ENCODE measurements at regions not wholly inside any gene's neighbourhood (a gene's known extent, or its start where the extent isn't known, plus 50 kb on each side); places are given as distances from the start of the nearest gene placed in this dataset.

DNA sequence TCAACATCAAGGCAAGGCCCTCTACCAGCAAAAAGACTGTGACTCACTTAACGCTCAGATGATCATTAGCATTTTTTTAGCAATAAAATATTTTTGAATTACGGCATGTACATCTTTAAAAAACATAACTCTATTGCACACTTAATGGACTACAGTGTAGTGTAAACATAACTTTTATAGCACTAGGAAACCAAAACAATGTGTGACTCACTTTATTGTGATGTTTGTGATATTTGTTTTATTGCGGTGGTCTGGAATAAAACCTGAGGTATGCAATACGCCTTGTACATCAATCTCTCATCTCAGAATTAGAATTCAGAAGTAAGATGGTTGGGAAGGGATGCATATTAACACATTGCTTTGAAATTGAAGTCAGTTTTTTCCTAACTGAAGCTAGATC lies 106.9 kb upstream of the PTCH1 start:
- no peak for DNase-seq (ENCODE audit: low read depth in 2 of 2)

DNA sequence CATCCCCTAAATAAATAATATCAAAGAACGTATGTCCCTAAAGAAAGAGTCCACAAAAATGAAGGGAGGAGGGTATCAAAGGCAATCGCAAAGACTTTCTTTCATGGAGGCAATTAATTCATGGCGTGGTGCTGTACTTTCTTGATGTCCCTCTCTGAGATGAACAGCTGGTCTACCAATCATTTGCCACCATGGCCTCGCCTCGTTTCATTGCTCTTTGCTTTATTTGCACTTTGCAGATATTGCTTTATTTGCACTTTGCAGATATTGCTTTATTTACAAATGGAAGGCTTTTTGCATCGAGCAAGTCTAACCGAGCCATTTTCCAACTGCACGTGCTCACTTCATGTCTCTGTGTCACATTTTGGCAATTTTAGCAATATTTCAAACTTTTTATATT lies 104.0 kb upstream of the PTCH1 start:
- DNase-seq (ENCODE audit: low read depth in 2 of 2) = no peak

DNA sequence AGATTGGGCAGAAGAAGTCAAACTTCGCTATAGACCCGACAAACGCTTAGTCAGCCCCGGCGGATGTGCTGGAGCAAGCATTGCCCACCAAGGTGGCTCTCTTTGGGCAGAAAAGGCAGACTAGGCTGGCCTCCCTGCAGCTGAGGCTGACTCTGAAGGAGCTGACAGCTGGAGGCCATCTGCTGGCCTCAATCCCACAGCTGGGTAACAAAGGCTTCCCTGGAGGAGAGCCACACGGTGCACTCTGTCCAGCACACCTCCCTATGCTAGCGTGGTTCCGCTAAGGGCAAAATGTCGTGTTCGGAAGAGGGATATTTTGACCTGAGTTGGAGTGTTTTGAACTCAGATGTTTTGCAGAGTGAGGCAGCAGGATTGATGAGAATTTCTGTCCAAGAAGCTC lies 103.5 kb upstream of the PTCH1 start:
- no peak for DNase-seq (ENCODE audit: low read depth in 2 of 2)

DNA sequence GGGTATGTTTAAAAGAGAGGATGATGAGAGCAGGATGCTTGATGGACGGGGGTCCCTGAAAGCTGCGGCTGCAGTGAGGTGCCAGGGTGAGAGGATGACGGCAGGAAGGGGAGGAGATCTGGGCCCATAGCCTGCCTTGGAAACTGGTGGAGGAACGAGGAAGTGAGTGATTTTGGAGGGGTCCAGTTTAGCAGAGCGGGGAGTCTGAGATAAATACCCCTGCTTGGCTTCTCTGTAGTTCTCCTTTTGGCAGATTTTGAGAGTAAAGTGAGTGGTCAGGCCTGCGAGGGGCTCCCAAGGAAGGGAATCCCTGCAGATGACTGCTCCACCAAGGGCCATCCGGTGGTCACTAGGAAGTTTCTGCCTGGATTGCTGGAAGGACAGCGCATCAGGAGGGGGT lies 98.5 kb upstream of the PTCH1 start:
- no peak for DNase-seq (ENCODE audit: low read depth in 2 of 2)

DNA sequence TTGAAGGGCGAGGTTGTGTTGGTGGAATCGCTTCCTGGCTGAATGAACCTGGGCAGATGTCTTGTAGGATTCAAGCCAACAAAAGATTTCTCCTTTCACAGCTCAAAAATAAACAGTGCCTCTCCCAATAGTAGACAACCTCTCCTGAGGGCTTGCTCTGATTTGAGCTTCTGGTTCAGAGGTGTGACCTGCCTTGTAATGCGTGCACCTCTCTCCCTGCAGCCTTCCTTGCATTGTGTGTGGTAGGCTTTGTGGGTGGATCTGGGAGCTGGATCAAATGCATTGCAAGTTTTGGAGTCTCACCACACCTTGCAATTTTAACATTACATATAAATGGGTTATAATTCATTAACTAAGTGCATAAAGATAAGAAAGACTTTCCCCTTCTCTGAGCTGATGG lies 96.9 kb upstream of the PTCH1 start:
- DNase-seq (ENCODE audit: low read depth in 2 of 2) = no peak

DNA sequence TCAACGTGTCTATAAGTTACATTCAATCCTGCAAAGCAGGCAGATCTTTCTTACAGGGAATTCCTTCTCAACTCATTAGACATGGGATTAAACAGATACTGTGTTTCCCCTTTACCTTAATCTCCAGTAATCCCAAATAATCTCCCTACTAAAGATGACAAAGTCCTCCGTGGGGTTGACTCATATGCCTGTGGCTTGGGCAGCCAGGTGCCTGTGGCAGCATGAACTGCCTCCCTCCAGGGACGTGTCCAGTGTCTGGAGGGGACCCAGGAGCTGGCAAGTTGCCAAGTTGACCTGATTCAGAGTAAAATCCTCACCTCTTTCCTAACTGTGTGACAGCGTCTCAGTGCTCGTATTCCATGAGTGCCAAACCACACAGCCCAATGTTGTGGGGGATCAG lies 94.6 kb upstream of the PTCH1 start:
- DNase-seq (ENCODE audit: low read depth in 2 of 2) = no peak

DNA sequence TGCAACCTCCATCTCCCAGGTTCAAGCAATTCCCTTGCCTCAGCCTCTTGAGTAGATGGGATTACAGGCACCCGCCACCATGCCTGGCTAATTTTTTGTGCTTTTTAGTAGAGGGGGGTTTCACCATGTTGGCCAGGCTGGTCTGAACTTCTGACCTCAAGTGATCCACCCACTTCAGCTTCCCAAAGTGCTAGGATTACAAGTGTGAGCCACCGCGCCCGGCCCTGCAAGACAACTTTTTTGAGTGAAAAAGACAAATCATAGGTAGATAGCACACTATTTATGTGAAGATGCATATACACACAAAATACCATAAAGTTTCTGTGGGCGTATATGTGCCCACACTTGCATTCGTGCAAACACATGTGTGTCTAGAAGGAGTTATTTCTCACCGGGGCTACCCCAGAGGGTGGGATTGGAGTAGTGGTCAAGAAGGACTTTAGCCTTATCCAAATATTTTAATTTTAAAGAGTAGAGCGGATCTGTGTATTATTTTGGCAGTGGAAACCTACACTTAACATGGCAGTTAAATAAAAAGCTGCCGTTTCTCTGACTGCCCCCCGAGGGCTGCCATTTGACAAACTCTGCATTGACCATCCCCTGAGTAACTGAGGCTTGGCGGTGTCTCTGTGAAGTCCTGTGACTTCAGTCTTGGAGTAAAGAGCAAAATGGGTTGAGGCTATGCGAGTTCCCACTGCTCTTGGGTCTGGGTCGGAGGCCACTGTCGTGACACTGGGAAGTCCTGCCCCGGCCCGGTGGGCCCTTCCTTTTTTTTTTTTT lies 93.4 kb upstream of the PTCH1 start:
- no peak for DNase-seq (ENCODE audit: low read depth in 2 of 2)

DNA sequence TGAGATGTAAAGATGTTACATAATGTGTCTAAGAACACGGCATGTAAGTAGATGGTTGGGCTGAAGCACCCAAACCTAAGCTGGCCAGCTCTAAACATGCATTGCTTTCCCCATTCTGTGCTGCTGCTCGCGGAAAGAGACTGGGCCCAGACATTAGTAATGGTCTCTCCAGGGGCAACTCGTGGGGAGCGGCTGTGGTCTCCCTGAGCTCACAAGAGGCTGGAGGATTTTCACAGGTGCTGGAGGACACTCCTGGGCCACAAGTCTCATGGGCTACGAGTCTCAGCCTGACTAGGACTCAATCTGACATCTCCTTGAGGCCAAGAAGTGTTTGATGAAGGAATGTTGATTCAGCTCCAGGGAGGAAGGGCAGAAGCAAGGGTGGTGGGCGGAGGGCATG lies 92.7 kb upstream of the PTCH1 start:
- DNase-seq (ENCODE audit: low read depth in 2 of 2) = no peak

DNA sequence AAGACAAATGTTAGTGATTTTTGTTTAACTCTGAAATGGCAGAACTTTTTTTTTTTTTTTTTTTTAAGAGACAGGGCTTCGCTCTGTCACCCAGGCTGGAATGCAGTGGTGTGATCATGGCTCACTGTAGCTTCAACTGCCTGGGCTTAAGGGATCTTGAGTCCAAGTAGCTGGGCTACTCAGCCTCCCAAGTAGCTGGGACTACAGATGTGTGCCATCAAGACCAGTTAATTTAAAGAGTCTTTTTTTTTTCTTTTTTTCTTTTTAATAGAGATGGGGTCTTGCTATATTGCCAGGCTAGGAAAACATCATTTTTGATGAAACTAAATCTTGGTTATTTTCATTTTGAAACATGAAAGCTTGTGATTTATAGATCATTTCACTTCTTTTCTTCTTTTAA lies 91.6 kb upstream of the PTCH1 start:
- DNase-seq (ENCODE audit: low read depth in 2 of 2) = no peak

DNA sequence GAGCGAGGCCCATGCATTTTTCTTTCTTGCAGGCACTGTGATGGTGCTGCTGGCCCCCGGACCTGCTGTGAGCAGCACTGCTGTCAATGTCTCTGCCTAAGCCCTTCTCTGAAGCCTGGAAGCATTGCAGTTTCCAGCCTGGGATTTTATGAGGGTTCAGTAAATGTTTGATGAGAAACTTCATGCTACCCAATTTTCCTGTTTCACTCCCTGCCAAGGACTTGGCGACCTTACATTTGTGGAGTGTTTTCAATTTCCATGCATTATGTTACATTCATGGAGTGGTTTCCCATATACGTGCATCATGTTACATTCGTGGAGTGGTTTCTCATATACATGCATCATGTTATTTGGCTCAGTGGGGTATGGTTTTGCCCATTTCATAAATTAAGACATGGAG lies 90.7 kb upstream of the PTCH1 start:
- no peak for DNase-seq (ENCODE audit: low read depth in 2 of 2)

DNA sequence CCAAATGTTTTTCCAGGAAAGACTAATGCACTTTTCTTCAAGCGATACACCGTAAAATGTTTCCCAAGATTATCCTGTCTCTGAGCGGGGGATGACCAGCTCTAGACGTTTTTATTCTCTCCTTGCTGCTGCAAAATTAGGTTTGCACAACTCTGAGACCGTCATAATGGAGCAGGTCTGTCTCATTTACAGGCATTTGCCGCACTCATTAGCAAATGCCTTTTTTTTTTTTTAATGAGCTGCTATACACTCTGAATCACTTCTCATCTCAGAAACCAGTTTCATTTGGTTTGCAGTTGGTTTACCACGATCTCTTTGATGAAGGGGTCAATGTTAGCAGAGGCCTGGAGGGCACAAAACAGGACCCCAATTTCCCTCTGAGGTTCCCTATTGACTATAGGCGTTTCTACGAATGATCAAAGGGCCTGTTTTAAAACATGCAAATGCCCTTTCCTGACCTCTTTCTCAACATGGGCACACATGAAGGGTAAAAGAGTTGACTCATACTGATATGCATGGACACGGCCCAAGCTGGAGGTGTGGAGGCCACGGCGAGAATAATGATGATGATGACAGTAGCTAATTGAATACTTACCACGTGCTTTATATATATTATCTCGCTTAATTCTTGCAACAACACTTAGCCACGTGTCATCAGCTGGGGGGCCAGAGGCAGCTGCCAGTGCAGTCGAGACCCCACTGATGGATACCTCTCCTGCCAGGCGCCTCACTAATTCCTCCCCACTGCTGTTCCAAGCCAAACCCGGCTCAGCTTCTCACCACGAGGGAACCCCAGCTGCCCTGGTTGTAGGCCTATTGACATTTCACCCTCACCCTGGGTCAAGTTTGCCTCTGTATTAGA lies 89.9 kb upstream of the PTCH1 start:
- no peak for DNase-seq (ENCODE audit: low read depth in 2 of 2)

DNA sequence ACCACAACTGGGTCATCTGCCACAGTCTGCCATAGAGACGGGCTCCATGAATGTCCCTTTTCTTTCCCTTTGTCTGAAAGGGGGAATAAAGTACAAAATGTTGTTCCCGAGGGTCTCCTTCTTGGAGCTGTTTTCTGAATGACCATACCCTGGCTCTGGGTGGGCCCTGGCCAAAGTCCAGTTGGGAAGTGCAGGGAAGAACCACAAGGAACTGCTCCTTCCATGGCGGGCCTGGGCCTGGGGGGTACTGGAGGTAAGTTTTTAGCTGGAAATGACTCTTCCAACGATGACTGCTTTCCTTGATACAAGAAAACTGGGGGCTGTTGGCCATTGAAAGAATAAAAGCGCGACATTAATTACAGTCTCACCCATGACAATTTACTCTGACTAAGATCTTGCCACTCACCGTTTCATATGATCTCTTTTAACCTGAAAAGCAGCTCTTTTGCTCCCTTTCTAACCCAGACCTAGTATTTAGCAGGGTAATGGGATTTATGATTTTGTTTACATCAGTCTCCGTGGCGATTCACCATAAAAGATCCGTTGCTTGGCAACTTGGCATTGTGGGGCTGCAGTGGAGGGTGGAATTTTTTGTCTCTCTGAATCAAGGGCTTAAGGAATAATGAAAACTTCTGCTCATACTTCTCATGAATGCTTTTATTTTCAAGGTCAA lies 89.2 kb upstream of the PTCH1 start:
- DNase-seq (ENCODE audit: low read depth in 2 of 2) = no peak

DNA sequence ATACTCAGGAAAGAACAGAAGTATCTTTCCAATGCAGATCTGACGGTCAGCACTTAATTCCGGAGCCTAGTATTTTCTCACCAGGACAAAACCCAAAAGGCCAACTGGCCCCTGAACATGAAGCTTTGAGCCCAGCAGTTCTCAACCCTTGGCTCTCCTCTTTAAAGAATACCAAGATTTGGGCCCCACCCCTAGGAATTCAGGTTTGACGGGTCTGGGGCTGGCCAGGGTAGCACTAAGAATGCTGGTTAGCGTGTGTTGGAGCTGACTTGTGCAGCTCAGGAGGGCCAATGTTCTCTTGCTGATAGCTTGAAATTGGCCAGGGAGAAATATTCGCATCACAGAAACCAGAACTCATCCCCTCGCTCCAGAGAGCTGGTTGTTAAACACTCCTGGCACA lies 88.3 kb upstream of the PTCH1 start:
- no peak for DNase-seq (ENCODE audit: low read depth in 2 of 2)

DNA sequence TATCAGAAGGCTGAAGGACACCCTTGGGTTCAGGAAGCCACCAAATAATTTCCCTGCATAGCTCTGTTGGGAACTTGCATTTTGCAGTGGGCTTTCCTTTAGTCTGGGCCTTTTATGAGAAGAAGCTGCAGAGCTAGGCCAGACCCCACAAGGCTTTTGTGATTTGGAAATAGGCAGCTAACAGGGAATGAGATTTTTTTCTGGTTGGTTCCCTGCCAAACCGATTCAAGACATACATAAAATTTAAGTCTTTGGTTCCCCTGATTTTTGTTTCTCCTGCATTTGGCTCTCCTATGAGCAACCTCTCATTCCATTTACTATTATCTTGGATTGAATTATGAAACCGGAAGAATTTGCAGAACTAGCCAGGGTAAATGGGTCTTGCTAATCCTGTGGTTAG lies 81.5 kb upstream of the PTCH1 start:
- no peak for DNase-seq (ENCODE audit: low read depth in 2 of 2)

DNA sequence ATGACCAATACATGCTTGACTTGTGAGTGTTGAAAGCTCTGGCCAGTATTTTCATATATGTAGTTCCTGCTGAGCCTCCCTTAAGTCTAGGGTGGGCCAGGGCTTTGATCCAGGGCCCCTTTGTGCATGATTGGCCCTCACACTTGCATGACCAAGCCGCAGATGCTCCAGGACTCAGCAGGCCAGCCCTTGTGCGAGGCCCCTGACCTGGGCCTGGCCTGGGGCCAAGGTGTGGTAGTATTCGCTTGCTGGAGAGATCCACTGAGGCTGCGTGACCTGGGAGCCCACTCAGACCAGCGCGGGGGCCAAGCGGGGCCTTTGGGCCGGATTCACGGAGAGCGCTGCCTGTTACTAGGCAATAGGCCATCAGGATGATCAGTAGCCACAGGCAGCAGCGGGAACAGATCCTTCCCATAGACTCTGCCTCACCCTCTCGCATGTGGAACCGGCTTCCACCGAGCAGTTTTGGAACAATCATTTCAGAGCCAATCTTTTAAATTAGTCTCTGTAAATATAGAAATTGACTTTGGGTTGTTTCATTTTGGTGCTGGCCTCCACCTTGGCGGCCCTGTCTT lies 79.0 kb upstream of the PTCH1 start:
- DNase-seq (ENCODE audit: low read depth in 2 of 2) = no peak

DNA sequence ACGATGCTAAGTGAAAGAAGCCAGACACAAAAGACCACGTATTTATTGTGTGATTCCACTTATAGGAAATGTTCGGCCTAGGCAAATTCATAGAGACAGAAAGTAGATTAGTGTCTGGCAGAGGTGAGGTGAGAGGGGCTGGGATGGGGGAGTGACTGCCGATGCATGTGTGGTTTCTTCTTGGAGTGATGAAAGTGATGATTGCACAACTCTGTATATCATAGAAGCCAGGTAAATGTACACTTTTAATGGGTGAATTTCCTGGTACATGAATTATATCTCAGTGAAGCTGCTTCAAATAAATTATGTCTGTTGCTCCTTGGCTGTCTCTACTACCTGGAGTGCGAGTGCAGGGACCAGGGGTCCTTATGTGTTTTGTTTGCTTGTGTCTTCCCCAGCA lies 76.2 kb upstream of the PTCH1 start:
- no peak for DNase-seq (ENCODE audit: low read depth in 2 of 2)

DNA sequence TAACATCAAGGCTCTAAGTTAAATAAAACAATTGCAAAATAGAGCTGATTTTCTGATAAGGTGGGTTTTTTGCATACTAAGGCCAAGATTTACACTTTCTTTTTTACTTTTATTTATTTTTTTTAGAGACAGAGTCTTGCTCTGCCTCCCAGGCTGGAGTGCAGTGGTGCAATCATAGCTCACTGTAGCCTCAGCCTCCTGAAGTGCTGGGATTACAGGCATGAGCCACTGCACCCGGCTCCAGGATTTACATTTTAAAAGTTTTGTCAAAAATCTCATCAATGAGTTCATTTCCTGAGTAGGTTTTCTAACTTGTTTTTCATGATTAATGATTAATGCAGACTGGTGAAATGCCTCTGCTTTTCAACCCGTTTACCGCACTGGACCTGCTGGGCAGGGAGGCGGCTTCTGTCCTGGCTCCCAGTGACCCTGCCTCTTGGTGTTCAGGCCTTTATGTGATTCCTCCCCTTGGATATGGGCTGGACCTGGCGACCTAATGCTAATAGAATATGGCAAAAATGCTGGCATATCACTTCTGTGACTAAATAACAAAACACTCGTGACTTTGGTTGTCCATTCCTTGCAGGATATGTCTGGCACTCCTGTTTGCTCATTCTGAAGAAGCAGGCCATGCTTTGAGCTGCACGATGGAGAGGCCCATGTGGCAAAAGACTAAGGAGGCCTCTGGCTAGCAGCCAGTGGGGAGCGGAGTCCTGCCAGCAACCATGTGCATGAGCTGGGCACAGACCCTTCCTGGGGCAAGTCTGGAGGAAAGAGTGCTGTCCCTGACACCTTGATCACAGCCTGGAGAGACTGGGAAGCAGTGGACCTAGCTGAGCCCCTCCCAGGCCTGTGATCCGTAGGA lies 72.2 kb upstream of the PTCH1 start:
- no peak for DNase-seq (ENCODE audit: low read depth in 2 of 2)

DNA sequence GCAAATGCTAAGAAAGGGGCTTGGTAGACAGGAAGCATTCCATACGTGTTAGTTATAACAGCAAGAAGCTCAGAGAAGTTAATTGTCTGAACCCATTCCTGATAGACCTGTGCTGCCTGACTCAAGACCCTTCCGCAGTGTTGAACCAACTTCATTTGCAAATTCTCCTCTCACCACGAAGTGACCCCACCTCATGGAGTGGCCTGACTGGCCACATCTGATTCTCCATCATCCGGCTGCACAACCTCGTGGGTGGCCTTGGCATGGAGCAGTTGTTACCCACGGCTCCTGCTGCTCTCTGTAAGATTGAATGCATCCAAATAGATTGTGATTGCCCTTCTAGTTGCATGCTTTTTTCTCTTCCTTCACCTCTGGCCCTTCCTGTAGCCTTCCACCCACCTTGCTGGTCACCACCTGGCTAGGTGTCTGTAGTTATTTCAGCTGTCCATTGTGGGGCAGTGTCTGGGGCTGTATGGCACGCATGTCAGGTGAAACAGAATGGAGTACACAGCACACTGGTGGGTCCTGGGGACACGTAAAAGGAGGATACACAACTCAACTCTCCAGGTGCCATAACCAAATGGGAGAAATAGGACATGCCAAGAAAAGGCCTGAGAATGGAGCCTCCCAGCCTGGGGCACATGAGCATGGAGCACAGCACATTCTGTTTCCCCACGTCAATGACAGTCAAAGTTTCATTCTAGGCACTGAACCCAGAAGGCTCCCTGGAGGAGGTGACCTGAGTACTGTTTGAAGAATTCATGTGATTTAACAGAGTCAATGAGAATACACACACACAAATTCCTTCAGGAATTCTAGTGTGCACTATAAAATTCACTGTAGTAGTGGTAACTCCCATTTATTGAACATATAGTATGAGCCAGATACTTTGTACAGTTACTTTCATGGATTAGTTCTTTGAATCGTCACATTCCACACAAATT lies 70.5 kb upstream of the PTCH1 start:
- DNase-seq (ENCODE audit: low read depth in 2 of 2) = no peak

DNA sequence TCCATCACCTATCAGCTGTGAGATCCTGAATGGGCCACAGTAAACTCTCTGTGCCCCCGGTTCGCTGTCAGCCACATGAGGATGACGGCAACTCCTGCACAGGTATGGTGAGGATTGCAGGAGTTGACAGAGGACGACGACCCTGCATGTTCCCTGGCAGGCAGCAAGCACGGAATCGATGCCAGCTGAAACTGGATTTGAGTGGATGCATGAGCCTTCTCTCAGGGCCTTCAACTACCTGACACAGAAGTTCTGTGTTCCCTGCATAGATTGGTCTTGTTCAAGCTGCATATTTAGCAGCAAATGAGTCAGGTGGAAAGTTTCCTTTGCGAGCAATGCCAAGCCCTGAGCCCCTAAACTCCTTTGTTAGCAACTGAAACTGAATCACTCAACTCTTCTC lies 69.6 kb upstream of the PTCH1 start:
- DNase-seq (ENCODE audit: low read depth in 2 of 2) = no peak

DNA sequence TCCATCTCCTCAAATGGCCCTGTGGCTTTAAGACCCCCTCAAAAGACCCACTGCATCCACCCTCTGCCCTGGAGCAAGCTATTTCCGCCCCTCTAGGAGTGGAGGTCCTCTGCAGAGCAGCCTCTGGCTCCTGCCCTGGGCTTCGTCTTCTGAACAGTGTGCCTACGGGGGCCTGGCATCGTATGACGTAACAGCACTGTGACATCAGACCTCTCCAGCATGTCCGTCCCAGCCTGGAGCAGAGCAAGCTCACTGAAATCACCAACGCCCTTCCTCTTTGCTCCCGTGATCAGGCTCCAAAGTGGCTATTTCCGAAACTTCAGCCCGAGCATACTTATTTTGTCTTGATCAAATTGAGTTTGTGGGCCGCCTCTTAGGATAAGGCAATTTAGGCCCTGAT lies 69.1 kb upstream of the PTCH1 start:
- no peak for DNase-seq (ENCODE audit: low read depth in 2 of 2)
